GM13976 (cell line): ENCODE measurements at regions not wholly inside any gene's neighbourhood (a gene's known extent, or its start where the extent isn't known, plus 50 kb on each side); places are given as distances from the start of the nearest gene placed in this dataset.

Experiments
- DNase-seq: peaks from one replicate; pipeline ENCODE4 v3.0.0; 2012; ENCODE audit warnings: low spot score
- in situ Hi-C: fragments of 300-500 bp; cut with MboI; formaldehyde crosslinking; loops from one replicate; pipeline ENCODE4 v1.12.0; 2022; ENCODE audit warnings: low sequenced_read_pairs, mixed read lengths, inconsistent platforms; ENCODE audit not compliant: unreplicated experiment
- TF ChIP-seq, protein P1 (sequence below): IDR thresholded peaks from 2 replicates; pipeline ENCODE4 v1.5.1; 2012; ENCODE audit warnings: borderline replicate concordance, mild to moderate bottlenecking; ENCODE audit not compliant: insufficient read depth; ENCODE audit errors: extremely low read depth, missing control alignments, control extremely low read depth

DNA sequence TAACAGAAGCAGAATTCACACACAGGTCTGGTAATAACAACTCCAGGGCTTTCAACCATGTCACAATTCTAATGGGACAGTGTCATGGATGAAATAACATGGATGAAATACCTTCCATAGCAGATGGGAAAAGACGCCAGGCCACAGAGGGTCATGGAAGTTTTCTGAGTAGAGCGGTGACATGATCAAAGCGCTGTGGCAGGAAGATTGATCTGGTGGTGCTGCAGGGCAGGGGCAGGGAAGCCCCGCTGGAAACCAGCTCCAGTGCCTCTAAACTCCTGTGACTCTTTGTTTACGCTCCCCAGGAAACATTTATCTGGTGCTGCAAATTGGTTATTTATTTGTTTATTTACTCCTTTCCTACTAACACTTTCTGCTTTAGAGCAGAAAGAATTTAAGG, 108.3 kb upstream of the HMGA2 start:
- TF ChIP-seq, protein P1, sequence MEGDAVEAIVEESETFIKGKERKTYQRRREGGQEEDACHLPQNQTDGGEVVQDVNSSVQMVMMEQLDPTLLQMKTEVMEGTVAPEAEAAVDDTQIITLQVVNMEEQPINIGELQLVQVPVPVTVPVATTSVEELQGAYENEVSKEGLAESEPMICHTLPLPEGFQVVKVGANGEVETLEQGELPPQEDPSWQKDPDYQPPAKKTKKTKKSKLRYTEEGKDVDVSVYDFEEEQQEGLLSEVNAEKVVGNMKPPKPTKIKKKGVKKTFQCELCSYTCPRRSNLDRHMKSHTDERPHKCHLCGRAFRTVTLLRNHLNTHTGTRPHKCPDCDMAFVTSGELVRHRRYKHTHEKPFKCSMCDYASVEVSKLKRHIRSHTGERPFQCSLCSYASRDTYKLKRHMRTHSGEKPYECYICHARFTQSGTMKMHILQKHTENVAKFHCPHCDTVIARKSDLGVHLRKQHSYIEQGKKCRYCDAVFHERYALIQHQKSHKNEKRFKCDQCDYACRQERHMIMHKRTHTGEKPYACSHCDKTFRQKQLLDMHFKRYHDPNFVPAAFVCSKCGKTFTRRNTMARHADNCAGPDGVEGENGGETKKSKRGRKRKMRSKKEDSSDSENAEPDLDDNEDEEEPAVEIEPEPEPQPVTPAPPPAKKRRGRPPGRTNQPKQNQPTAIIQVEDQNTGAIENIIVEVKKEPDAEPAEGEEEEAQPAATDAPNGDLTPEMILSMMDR = no peak
- DNase-seq = no peak
- in situ Hi-C loops = no loop called here

GRCh38 chr12:65720136-65721130, 103.8 kb upstream of the HMGA2 start:
- TF ChIP-seq, protein P1 = no peak
- DNase-seq = no peak
- in situ Hi-C loops = no loop called here

- in situ Hi-C loops = no loop called here
- DNase-seq = no peak
- TF ChIP-seq, protein P1 = no peak
These were observed 102.6 kb upstream of the HMGA2 start for GRCh38 chr12:65721541-65722190.

DNA sequence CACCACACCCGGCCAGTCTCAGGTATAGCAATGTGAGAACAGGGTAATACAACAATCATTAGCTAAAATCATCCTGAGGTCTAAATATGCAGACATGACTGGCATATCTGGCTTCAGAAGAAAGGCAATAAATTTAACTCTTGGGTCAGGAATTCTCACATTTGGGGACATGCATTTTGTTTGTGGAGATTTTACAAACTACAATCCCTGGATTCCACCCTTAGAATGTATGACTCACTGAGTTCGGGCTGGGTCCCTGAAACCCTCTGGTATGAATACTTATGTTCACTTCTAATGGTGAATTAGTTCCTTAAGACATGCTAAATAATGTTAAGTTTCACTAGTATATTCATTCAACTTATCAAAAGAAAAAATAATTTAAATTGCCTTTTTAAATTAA, 98.9 kb upstream of the HMGA2 start:
- in situ Hi-C loops = no loop called here
- TF ChIP-seq, protein P1 = no peak
- no peak for DNase-seq

DNA sequence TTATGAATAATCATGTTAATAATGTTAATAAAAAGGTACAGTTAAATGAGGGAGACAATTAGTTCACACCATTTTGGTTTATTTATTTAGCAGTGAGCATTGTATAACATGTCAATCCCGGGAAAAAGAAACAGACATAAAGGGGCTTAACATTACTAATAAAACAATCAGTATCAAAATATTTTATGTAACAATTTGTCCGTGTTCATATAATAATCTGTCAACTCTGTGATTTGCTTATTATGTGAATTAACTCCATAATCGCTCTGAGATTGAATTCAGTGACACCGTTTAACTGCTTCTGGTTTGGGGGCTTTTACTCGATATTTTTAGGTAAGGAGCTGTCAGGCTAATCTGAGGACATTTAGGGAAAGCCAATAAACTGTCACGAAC, 95.8 kb upstream of the HMGA2 start:
- DNase-seq = peak; percentile 20

GRCh38 chr12:65728848-65729793, 95.2 kb upstream of the HMGA2 start:
- TF ChIP-seq, protein P1 = no peak
- in situ Hi-C loops = no loop called here
- DNase-seq = peak; percentile 46

More for the DNA sequence above, 95.8 kb upstream of the HMGA2 start:
- TF ChIP-seq, protein P1 = no peak
- in situ Hi-C loops = no loop called here
